ENCODE measurements at regions not wholly inside any gene's neighbourhood (a gene's known extent, or its start where the extent isn't known, plus 50 kb on each side); places are given as distances from the start of the nearest gene placed in this dataset.

GRCh38 chr7:81007051-81007450, 88.2 kb upstream of the SEMA3C start:
- TF ChIP-seq CTCF (IDR thresholded peaks at IDR 0.05; ENCODE audit: extremely low read depth in 1 of 2, insufficient read depth in 1 of 2, low read depth in 1 of 2, low read length in 2 of 2) (no peak), EZH2 (IDR thresholded peaks at IDR 0.05; ENCODE audit: borderline replicate concordance, low read depth, low read length, severe bottlenecking) (no peak), POLR2A (IDR thresholded peaks at IDR 0.05; ENCODE audit: low read depth, low read length) (no peak), MYC (IDR thresholded peaks at IDR 0.05; ENCODE audit: low read depth, low read length) (no peak), MAX (IDR thresholded peaks at IDR 0.05; ENCODE audit: insufficient read depth, insufficient read length) (no peak)
